Type B pancreatic cell (in vitro differentiated cells): ENCODE measurements at regions not wholly inside any gene's neighbourhood (a gene's known extent, or its start where the extent isn't known, plus 50 kb on each side); places are given as distances from the start of the nearest gene placed in this dataset.

Source experiments
- DNase-seq: peaks from one replicate; pipeline ENCODE4 v3.0.0; 2021; ENCODE audit warnings: mixed read lengths; ENCODE audit not compliant: unreplicated experiment; ENCODE audit errors: extremely low spot score
- H3K27ac Mint-ChIP-seq: 2 replicates; pipeline ENCODE4 v1.8.0; 2021; ENCODE audit warnings: mild to moderate bottlenecking, mixed read lengths
- H3K27me3 Mint-ChIP-seq: 2 replicates; pipeline ENCODE4 v1.8.0; 2021; ENCODE audit warnings: mixed read lengths
- H3K36me3 Mint-ChIP-seq: 2 replicates; pipeline ENCODE4 v1.8.0; 2021; ENCODE audit warnings: mixed read lengths
- H3K4me1 Mint-ChIP-seq: one replicate; pipeline ENCODE4 v1.8.0; 2021; ENCODE audit warnings: mixed read lengths; ENCODE audit not compliant: unreplicated experiment
- H3K4me3 Mint-ChIP-seq: 2 replicates; pipeline ENCODE4 v1.8.0; 2021; ENCODE audit warnings: mild to moderate bottlenecking, mixed read lengths
- H3K9me3 Mint-ChIP-seq: 2 replicates; pipeline ENCODE4 v1.8.0; 2021; ENCODE audit warnings: mixed read lengths
- TF ChIP-seq, protein P1 (sequence below): fragments of 200-600 bp; sonication (generic); conservative IDR thresholded peaks from 2 replicates; pipeline ENCODE4 v1.5.0; 2021; ENCODE audit warnings: antibody characterized with exemption, mild to moderate bottlenecking

DNA sequence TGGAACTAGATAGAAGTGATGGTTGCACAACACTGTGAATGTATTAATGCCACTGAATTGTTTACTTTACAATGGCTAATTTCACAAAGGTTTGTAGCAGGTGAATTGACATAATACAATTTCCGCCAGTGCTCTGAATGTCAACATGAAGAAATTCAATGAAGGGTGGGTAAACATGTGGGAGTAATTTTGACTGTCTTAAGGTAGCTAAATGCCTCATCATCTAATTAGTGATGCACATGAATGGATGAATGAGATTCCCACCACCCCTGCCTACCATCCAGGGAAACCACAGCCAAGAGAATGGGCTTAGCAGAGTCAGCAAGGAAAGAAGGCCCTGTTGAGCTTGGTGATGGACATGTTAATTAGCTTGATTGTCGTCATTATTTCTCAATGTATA is 275.3 kb downstream of the ALDH8A1 start:
- TF ChIP-seq, protein P1, sequence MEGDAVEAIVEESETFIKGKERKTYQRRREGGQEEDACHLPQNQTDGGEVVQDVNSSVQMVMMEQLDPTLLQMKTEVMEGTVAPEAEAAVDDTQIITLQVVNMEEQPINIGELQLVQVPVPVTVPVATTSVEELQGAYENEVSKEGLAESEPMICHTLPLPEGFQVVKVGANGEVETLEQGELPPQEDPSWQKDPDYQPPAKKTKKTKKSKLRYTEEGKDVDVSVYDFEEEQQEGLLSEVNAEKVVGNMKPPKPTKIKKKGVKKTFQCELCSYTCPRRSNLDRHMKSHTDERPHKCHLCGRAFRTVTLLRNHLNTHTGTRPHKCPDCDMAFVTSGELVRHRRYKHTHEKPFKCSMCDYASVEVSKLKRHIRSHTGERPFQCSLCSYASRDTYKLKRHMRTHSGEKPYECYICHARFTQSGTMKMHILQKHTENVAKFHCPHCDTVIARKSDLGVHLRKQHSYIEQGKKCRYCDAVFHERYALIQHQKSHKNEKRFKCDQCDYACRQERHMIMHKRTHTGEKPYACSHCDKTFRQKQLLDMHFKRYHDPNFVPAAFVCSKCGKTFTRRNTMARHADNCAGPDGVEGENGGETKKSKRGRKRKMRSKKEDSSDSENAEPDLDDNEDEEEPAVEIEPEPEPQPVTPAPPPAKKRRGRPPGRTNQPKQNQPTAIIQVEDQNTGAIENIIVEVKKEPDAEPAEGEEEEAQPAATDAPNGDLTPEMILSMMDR, result no peak
- H3K4me1 Mint-ChIP-seq, result peaks cover 21% of the 10 kb centered on the region
- no peaks in the 10 kb centered on the region for H3K9me3 Mint-ChIP-seq
- no peak overlapping the region for H3K4me3 Mint-ChIP-seq
- H3K27ac Mint-ChIP-seq, result no peak overlapping the region
- DNase-seq, result no peak
- no peaks in the 10 kb centered on the region for H3K36me3 Mint-ChIP-seq
- peaks cover 4% of the 10 kb centered on the region for H3K27me3 Mint-ChIP-seq

DNA sequence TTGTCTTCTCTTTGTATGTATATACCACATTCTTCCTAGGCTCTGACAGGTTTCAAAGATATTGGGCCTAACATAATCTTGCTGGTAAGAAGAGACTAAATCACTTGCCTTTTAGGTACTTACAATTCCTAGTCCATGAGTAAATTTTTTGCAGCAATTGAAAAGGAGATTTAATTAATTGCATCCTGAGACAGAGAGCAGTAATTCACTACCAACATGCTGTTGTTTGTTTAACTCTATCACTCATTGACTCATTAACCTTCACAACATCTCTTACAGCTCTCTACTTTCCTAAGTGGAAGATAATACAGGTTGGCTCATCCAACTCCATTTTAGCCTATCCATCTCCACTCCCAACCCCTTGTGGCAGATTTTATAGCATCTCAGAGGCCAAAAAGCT is 280.4 kb downstream of the ALDH8A1 start:
- TF ChIP-seq, protein P1, result no peak
- Mint-ChIP-seq H3K36me3 (no peaks in the 10 kb centered on the region), H3K9me3 (no peaks in the 10 kb centered on the region), H3K4me3 (no peak overlapping the region), H3K4me1 (peaks cover 11% of the 10 kb centered on the region), H3K27me3 (no peaks in the 10 kb centered on the region), H3K27ac (no peak overlapping the region)
- no peak for DNase-seq

DNA sequence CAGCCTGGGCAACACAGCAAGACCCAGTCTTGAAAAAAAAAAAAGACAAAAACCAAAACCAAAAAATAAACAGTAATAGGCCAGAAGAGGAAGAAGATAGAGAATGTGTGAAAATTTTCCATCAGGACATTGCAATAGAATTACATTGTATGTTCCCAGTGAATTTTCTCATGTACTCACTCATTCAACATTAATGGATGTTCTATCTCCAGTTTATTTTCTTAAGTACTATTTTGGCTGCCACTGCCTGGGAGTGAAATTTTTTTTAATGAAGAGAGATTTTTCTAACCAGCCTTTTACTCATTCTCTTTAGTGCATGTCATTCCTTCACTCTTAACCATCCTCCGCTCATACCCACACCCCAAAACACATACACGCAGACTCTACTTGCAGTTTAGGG is 282.8 kb downstream of the ALDH8A1 start:
- no peaks in the 10 kb centered on the region for H3K36me3 Mint-ChIP-seq
- peaks cover 4% of the 10 kb centered on the region for H3K4me1 Mint-ChIP-seq
- H3K27ac Mint-ChIP-seq, result no peak overlapping the region

DNA sequence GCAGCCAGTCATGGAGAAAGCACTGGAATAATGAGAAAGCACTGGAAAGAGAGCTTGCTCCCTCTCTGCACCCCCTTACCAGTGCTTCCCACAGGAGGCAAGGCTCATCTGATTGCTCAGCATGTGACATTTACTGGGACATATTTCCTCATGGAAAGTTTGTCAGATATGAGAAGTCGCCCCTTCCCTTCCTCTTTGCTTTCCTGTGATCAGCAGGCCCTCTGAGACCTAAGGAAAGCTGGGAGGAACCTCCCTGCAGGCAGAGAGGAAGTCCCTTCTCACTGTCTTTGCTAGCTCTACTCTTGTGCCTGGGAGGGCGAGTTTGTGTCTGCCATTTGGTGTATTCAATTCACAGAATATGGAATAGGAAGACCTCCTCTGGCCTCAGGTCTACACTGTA is 283.8 kb downstream of the ALDH8A1 start:
- peaks cover 4% of the 10 kb centered on the region for H3K4me1 Mint-ChIP-seq
- no peaks in the 10 kb centered on the region for H3K36me3 Mint-ChIP-seq
- no peaks in the 10 kb centered on the region for H3K9me3 Mint-ChIP-seq
- DNase-seq, result no peak
- TF ChIP-seq, protein P1, result no peak
- H3K4me3 Mint-ChIP-seq, result no peak overlapping the region
- no peaks in the 10 kb centered on the region for H3K27me3 Mint-ChIP-seq
- H3K27ac Mint-ChIP-seq, result no peak overlapping the region

More for the DNA sequence above, 282.8 kb downstream of the ALDH8A1 start:
- TF ChIP-seq, protein P1, result no peak
- no peak overlapping the region for H3K4me3 Mint-ChIP-seq
- H3K9me3 Mint-ChIP-seq, result no peaks in the 10 kb centered on the region
- no peaks in the 10 kb centered on the region for H3K27me3 Mint-ChIP-seq
- no peak for DNase-seq

DNA sequence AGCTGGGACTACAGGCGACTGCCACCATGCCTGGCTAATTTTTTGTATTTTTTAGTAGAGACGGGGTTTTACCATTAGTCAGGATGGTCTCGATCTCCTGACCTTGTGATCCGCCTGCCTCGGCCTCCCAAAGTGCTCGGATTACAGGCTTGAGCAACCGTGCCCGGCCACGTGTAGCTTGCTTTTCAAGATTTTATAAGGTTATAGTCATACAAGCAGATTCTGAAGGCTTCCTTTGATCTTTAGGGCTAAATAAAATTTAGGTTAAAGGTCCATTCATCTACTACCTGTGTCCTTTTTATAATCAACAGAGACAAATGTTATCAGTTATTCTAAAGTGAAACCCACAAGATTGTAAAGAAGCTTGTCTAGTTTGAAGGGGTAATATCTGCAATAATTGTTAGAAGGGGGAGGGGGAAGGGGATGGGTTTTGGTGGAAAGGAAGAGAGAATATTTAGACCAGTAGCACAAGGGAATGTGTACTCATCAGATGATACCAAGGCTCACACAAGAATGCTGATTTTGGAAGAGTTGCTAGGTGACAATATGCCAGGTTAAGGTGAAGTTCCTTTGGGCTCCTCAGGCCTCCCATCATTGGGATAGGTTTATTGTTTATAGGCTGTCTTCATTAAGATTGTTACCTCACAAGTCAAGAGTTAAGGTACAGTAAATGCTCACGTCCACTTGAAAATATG is 284.7 kb downstream of the ALDH8A1 start:
- no peaks in the 10 kb centered on the region for H3K9me3 Mint-ChIP-seq
- no peak for DNase-seq
- TF ChIP-seq, protein P1, result no peak
- H3K36me3 Mint-ChIP-seq, result no peaks in the 10 kb centered on the region
- no peaks in the 10 kb centered on the region for H3K27me3 Mint-ChIP-seq
- peaks cover 4% of the 10 kb centered on the region for H3K4me1 Mint-ChIP-seq
- no peak overlapping the region for H3K27ac Mint-ChIP-seq
- H3K4me3 Mint-ChIP-seq, result no peak overlapping the region
